SK-N-SH (cell line): ENCODE measurements at regions not wholly inside any gene's neighbourhood (a gene's known extent, or its start where the extent isn't known, plus 50 kb on each side); places are given as distances from the start of the nearest gene placed in this dataset.
A peak's percentile ranks its signal among the peaks of the same experiment; 100 is the strongest.

Experiments used
- CTCF ChIA-PET: fragments of 300-600, 350-600 bp; formaldehyde crosslinking; extraction: SDS; loops from one replicate; lab custom pipeline; 2021; lab: Yijun Ruan, JAX
- POLR2A ChIA-PET: fragments of 350-600 bp; sonication (Branson Sonifier 250); formaldehyde crosslinking; extraction: SDS; loops from one replicate; lab custom pipeline; 2020; ENCODE audit warnings: antibody characterized with exemption, inconsistent platforms; lab: Yijun Ruan, JAX
- DNase-seq: peaks from one replicate; pipeline ENCODE4 v3.0.0; 2012
- H2AFZ ChIP-seq: fragments of 200-600 bp; sonication (generic); 2 replicates; pipeline ENCODE4 v1.8.1; 2016; ENCODE audit warnings: antibody characterized with exemption, mild to moderate bottlenecking, low read depth
- H3F3A ChIP-seq: fragments of 200-600 bp; sonication (generic); replicated peaks from 2 replicates; pipeline ENCODE3; 2016; ENCODE audit warnings: antibody characterized with exemption, mild to moderate bottlenecking; ENCODE audit not compliant: insufficient read depth
- H3K27ac ChIP-seq, 2 experiments: fragments of 200-500 bp in 1 of 2; fragments of 200-600 bp in 1 of 2; sonication (Bioruptor generic) in 1 of 2; sonication (generic), shearing (Covaris generic) in 1 of 2; 2 replicates each; pipeline versions ENCODE4 v1.5.1 to v1.6.1; 2014 to 2016; ENCODE audit warnings: low read depth in 2 of 2, inconsistent platforms in 1 of 2, low read length in 1 of 2, mild to moderate bottlenecking in 1 of 2, mixed read lengths in 1 of 2
- H3K27me3 ChIP-seq: fragments of 200-600 bp; sonication (generic), shearing (Covaris generic); 2 replicates; pipeline ENCODE4 v1.6.1; 2016; ENCODE audit warnings: mixed run types; ENCODE audit not compliant: insufficient read depth
- H3K36me3 ChIP-seq, 2 experiments: fragments of 200-500 bp in 1 of 2; fragments of 200-600 bp in 1 of 2; sonication (Bioruptor generic) in 1 of 2; sonication (generic) in 1 of 2; replicated peaks in 1 of 2; 2 replicates each; pipeline versions ENCODE3 to v1.5.1; 2014 to 2016; ENCODE audit warnings: low read length in 1 of 2, mild to moderate bottlenecking in 1 of 2; ENCODE audit not compliant: insufficient read depth in 2 of 2, control insufficient read depth in 1 of 2
- H3K4me1 ChIP-seq, 2 experiments: fragments of 200-500 bp in 1 of 2; fragments of 200-600 bp in 1 of 2; sonication (Bioruptor generic) in 1 of 2; sonication (generic), shearing (Covaris generic) in 1 of 2; 2 replicates each; pipeline versions ENCODE4 v1.5.1 to v1.6.1; 2014 to 2016; ENCODE audit warnings: low read depth in 1 of 2, low read length in 1 of 2, mixed run types in 1 of 2; ENCODE audit not compliant: insufficient read depth in 2 of 2, control insufficient read depth in 1 of 2
- H3K4me2 ChIP-seq: fragments of 200-600 bp; sonication (generic), shearing (Covaris generic); 2 replicates; pipeline ENCODE4 v1.6.1; 2017; ENCODE audit warnings: mixed run types
- H3K4me3 ChIP-seq, 2 experiments: fragments of 200-500 bp in 1 of 2; fragments of 200-600 bp in 1 of 2; sonication (Bioruptor generic) in 1 of 2; sonication (generic), shearing (Covaris generic) in 1 of 2; 2 replicates each; pipeline versions ENCODE4 v1.5.1 to v1.8.1; 2014 to 2016; ENCODE audit warnings: low read depth in 2 of 2, inconsistent platforms in 1 of 2, low read length in 1 of 2, mild to moderate bottlenecking in 1 of 2, mixed read lengths in 1 of 2, moderate library complexity in 1 of 2
- H3K79me2 ChIP-seq: fragments of 200-600 bp; sonication (generic); 2 replicates; pipeline ENCODE4 v1.8.1; 2017; ENCODE audit warnings: mild to moderate bottlenecking; ENCODE audit not compliant: insufficient read depth
- H3K9ac ChIP-seq: fragments of 200-600 bp; sonication (generic); 2 replicates; pipeline ENCODE4 v1.6.1; 2017; ENCODE audit warnings: mixed run types
- H3K9me2 ChIP-seq: fragments of 200-600 bp; sonication (generic); 2 replicates; pipeline ENCODE4 v1.6.1; 2017; ENCODE audit warnings: mixed run types
- H3K9me3 ChIP-seq: fragments of 200-600 bp; sonication (generic); 2 replicates; pipeline ENCODE4 v1.6.1; 2017; ENCODE audit warnings: mixed run types, mild to moderate bottlenecking, moderate library complexity
- H4K20me1 ChIP-seq: fragments of 200-600 bp; sonication (generic); 2 replicates; pipeline ENCODE4 v1.6.1; 2017; ENCODE audit warnings: mild to moderate bottlenecking, mixed run types; ENCODE audit not compliant: insufficient read depth
- EP300 ChIP-seq, 2 experiments: IDR thresholded peaks; 2 replicates each; pipeline versions ENCODE4 v1.4.0 to v1.6.1; 2012; ENCODE audit warnings: borderline replicate concordance in 1 of 2, low read depth in 1 of 2, low read length in 1 of 2
- FOXM1 ChIP-seq: IDR thresholded peaks from 2 replicates; pipeline ENCODE4 v1.4.0; 2012; ENCODE audit warnings: low read depth, mild to moderate bottlenecking
- GATA2 ChIP-seq: sonication (generic); formaldehyde crosslinking; IDR thresholded peaks from 2 replicates; pipeline ENCODE4 v1.5.0; 2020; ENCODE audit warnings: mild to moderate bottlenecking, missing genetic modification reagents
- MEF2A ChIP-seq: IDR thresholded peaks from 2 replicates; pipeline ENCODE4 v1.4.0; 2012; ENCODE audit warnings: low read depth, borderline replicate concordance
- TEAD4 ChIP-seq: IDR thresholded peaks from 2 replicates; pipeline ENCODE4 v1.4.0; 2012; ENCODE audit warnings: mild to moderate bottlenecking, borderline replicate concordance; ENCODE audit not compliant: insufficient read depth
- WGBS: methylation state at CpG from one replicate; pipeline ENCODE4 v1.1.6; 2017; ENCODE audit warnings: low lambda C conversion rate; 5-methylcytosine and 5-hydroxymethylcytosine counted together

DNA sequence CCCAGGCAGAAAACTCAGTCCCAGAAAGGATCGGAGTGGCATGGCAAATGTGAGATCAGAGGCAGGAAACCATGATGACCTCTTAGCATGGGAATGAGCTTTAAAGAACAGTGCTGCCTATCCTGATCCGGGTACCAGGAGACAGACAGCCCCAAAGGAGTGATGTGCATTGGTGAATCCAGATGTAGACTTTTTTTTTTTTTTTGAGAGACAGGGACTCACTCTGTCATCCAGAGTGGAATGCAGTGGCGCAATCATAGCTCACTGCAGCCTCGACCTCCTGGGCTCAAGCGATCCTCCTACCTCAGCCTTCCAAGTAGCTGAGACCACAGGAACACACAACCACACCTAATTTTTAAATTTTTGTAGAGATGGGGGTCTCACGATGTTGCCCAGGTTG is 122.7 kb downstream of the VAPA start:
- no peaks in the 10 kb centered on the region for H3K27me3 ChIP-seq
- H3K9ac ChIP-seq, result no peak overlapping the region
- H3K4me2 ChIP-seq, result no peak overlapping the region
- no peaks in the 10 kb centered on the region for H3F3A ChIP-seq
- H4K20me1 ChIP-seq, result no peaks in the 10 kb centered on the region
- ChIA-PET POLR2A (no interaction called here), CTCF (no interaction called here)
- H3K9me2 ChIP-seq, result no peaks in the 10 kb centered on the region
- 0 out of 2 replicates have a peak overlapping the region, but pooled peaks have one; percentile 58 for H2AFZ ChIP-seq
- H3K4me1 ChIP-seq, result no peaks in the 10 kb centered on the region; a peak in 1 of 4 replicates
- DNase-seq, result no peak
- H3K4me3 ChIP-seq, result no peak overlapping the region
- H3K36me3 ChIP-seq, result no peaks in the 10 kb centered on the region
- no peak overlapping the region for H3K27ac ChIP-seq
- 75% methylated on average over 6 of the region's 6 CpGs for WGBS
- H3K79me2 ChIP-seq, result no peaks in the 10 kb centered on the region
- no peak for TF ChIP-seq GATA2 (CRISPR knock-in tag)
- H3K9me3 ChIP-seq, result 0 out of 2 replicates have a peak, but pooled peaks cover under 1% of the 10 kb centered on the region

DNA sequence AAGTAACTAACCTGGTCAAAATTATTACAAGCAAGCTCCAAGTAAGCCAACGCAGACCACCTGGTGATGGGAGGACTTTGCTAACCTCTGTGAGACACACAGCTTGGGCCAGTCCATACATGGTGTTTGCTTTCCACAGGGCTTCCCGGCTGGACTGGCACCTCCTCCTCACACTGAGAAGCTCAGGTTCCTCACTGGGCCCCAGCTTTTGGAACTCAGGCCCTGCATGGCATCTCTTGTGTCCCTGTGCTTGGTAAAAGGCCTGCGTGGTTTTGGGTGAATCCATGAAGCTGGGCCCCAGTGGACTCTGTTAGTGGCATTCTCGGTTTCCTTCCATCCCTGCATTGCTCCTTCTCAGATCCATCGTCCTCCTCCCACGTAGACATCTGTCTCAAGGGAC is 123.4 kb downstream of the VAPA start:
- no peaks in the 10 kb centered on the region for H3F3A ChIP-seq
- H3K4me1 ChIP-seq, result no peaks in the 10 kb centered on the region; a peak in 1 of 4 replicates
- DNase-seq, result no peak
- no peaks in the 10 kb centered on the region for H3K9me2 ChIP-seq
- no peaks in the 10 kb centered on the region for H3K36me3 ChIP-seq
- H3K27me3 ChIP-seq, result no peaks in the 10 kb centered on the region
- H4K20me1 ChIP-seq, result no peaks in the 10 kb centered on the region
- TF ChIP-seq EP300 (IDR thresholded peaks at IDR 0.05; ENCODE audit: borderline replicate concordance in 1 of 2, low read depth in 1 of 2, low read length in 1 of 2), result no peak
- H3K4me3 ChIP-seq, result no peak overlapping the region
- H3K9me3 ChIP-seq, result peaks cover 7% of the 10 kb centered on the region; the same call in 1 of the 2 replicates
- H3K9ac ChIP-seq, result no peak overlapping the region
- 77% methylated on average over 3 of the region's 6 CpGs for WGBS
- H3K4me2 ChIP-seq, result no peak overlapping the region
- POLR2A ChIA-PET, result no interaction called here
- no peak overlapping the region for H3K27ac ChIP-seq
- H2AFZ ChIP-seq, result no peak overlapping the region
- H3K79me2 ChIP-seq, result no peaks in the 10 kb centered on the region
- CTCF ChIA-PET, result no interaction called here

DNA sequence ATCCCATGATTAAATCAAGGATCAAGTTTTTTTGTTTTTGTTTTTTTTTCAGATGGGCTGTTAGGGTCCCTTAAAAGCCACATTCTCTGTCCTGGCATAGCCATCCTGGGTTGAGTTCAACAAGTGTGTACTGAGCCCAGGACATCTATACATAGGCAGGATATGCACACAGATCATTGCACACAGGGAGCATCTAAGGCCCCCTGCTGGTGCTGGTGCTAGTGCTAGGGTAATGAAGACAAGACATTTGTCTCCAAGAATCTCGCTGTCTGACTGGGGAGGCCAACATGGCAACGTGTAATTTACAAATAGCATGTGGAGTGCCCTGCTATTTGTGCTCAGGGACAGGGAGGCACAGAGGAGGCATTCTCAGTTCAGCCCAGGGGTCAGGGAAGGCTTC is 124.5 kb downstream of the VAPA start:
- no peaks in the 10 kb centered on the region for H3K9me2 ChIP-seq
- H3F3A ChIP-seq, result no peaks in the 10 kb centered on the region
- WGBS, result 33% methylated on average over 2 of the region's 2 CpGs
- H4K20me1 ChIP-seq, result no peaks in the 10 kb centered on the region
- DNase-seq, result no peak
- H3K4me2 ChIP-seq, result no peak overlapping the region
- no peaks in the 10 kb centered on the region for H3K27me3 ChIP-seq
- H2AFZ ChIP-seq, result no peak overlapping the region
- H3K27ac ChIP-seq, result no peak overlapping the region
- H3K4me3 ChIP-seq, result no peak overlapping the region
- no peaks in the 10 kb centered on the region for H3K36me3 ChIP-seq
- no peaks in the 10 kb centered on the region; a peak in 1 of 4 replicates for H3K4me1 ChIP-seq
- H3K9ac ChIP-seq, result no peak overlapping the region
- CTCF ChIA-PET, result no interaction called here
- TF ChIP-seq TEAD4, result no peak
- no peak for TF ChIP-seq MEF2A
- TF ChIP-seq, all 33 proteins: peak for 0
- Histone ChIP-seq H3K9me3 (peaks cover 7% of the 10 kb centered on the region; the same call in 1 of the 2 replicates), H3K79me2 (no peaks in the 10 kb centered on the region)
- POLR2A ChIA-PET, result no interaction called here

DNA sequence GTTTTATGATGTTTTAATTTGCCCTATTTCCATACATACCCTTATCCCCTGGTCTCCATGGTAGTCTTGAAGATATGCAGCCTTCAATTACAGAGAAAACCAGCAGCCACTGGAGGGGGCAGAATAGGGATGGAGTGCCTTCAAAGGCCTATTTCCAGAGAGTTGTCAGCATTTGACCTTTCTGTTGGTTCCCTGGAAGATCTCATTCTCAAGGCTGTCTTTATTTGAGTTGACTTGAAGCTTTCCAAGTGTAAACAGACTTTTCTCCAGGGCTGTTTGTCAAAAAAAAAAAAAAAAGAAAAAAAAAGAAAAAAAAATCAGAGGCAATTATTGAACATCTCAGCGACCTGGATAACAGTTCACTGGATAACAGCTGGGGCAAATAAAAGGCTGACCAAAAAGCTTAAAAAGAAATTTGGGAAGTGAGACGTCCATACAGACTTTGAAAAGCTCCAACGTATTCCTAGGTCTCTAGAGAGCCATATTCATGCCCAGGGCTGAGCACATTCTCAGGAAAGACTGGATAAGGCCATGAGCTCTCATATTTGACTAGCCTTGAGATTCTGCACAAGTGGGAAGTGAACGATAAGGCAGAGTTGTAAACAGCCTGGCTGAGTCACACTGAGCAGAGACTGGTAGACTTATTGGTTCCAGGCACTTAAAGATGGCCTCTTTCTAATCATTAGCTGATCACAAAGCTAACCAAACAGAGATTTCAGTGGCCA is 126.6 kb downstream of the VAPA start:
- ChIA-PET POLR2A (no interaction called here), CTCF (interaction anchor here (1.7 kb wide), 1 partner anchor 9 kb away, joined by 3 read pairs; no protein-coding TSS in a partner anchor)
- Histone ChIP-seq H3K9me2 (no peaks in the 10 kb centered on the region), H2AFZ (no peak overlapping the region), H3K79me2 (no peaks in the 10 kb centered on the region), H3K4me3 (no peak overlapping the region), H3K27me3 (no peaks in the 10 kb centered on the region), H3K4me1 (no peaks in the 10 kb centered on the region; a peak in 1 of 4 replicates), H3K36me3 (no peaks in the 10 kb centered on the region), H4K20me1 (no peaks in the 10 kb centered on the region), H3K9me3 (peaks cover 7% of the 10 kb centered on the region; the same call in 1 of the 2 replicates), H3K4me2 (no peak overlapping the region), H3K9ac (no peak overlapping the region), H3F3A (no peaks in the 10 kb centered on the region), H3K27ac (no peak overlapping the region)
- 22% methylated on average over 4 of the region's 4 CpGs for WGBS
- no peak for DNase-seq
- no peak for TF ChIP-seq FOXM1
